GM12875 (cell line): ENCODE measurements at regions not wholly inside any gene's neighbourhood (a gene's known extent, or its start where the extent isn't known, plus 50 kb on each side); places are given as distances from the start of the nearest gene placed in this dataset.
"Not testable (repeated sequence)": the region's sequence is repeated elsewhere in the genome, so short reads cannot be mapped to it uniquely, and the experiment has no call there.

ENCODE experiments used
- H3K4me3 ChIP-seq: one replicate; pipeline ENCODE4 v1.5.1; 2011; ENCODE audit warnings: low read depth, low read length, control low read depth
- TF ChIP-seq, protein P1 (sequence below): IDR thresholded peaks from 2 replicates; pipeline ENCODE4 v1.5.1; 2011; ENCODE audit warnings: low read depth, mild to moderate bottlenecking, control low read depth, inconsistent platforms, low read length, moderate library complexity, borderline replicate concordance; ENCODE audit not compliant: insufficient read depth

DNA sequence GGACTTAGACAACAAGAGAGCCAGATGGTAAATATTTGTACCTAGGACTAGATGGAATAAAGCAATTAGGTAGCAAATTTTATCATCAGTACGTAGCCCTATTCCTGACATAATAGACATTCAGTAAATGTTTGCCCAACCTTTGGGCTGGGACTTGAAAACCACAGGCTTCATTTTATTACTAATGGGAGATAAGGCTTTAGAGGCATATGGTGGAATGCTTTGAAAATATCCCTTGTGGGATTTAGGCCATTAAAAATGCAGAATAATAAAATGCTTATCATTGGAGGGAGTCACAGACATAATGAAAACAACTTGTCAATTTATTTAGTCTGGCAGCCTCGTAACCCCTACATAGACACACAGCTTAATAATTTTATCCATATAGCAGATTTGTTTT, 296.1 kb upstream of the SPAG17 start:
- no peak overlapping the region for H3K4me3 ChIP-seq
- TF ChIP-seq, protein P1, sequence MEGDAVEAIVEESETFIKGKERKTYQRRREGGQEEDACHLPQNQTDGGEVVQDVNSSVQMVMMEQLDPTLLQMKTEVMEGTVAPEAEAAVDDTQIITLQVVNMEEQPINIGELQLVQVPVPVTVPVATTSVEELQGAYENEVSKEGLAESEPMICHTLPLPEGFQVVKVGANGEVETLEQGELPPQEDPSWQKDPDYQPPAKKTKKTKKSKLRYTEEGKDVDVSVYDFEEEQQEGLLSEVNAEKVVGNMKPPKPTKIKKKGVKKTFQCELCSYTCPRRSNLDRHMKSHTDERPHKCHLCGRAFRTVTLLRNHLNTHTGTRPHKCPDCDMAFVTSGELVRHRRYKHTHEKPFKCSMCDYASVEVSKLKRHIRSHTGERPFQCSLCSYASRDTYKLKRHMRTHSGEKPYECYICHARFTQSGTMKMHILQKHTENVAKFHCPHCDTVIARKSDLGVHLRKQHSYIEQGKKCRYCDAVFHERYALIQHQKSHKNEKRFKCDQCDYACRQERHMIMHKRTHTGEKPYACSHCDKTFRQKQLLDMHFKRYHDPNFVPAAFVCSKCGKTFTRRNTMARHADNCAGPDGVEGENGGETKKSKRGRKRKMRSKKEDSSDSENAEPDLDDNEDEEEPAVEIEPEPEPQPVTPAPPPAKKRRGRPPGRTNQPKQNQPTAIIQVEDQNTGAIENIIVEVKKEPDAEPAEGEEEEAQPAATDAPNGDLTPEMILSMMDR = no peak

DNA sequence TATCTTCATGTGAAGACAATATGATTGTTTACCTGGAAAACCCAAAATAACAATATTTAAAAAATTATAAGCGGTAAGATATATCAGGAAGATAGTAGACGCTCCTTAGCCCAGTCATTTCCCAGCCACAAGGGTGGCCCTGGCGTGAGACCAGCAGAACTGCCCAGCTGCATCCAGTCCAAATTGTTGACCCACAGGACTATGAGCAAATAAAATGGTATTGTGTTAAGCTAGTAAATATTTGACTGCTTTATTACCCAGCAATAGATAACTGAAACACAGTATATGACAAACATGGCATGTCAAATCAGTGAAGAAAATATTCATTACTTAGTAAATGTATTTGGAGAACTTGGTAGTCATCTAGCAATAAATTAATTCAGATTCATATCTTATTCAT, 294.3 kb upstream of the SPAG17 start:
- H3K4me3 ChIP-seq = no peak overlapping the region
- TF ChIP-seq, protein P1 = no peak

DNA sequence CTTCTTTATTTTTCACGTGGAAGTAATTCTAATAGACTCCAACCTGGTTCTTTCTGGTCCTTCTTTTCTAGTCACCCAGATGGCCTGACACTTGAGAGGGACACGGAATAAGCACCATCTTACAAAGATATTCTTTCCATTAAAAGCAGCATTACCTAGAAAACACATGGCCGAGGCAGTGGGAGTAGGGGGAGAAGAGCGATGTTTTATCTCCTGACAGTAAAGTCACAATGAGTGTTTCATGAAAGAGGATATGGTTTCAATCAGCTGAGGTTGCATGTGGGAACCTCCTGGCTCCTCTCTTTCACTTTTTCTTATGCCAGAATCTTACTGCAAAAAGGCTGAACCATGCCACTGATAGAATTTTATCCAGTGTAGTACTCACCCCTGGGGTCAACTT, 288.8 kb upstream of the SPAG17 start:
- H3K4me3 ChIP-seq = no peak overlapping the region
- TF ChIP-seq, protein P1 = no peak

GRCh38 chr1:118464460-118464859, 279.4 kb upstream of the SPAG17 start:
- H3K4me3 ChIP-seq = not testable (repeated sequence)

- TF ChIP-seq, protein P1 = peak; percentile 30; the same call in 1 of the 2 replicates
- H3K4me3 ChIP-seq = no peak overlapping the region
These were observed 276.1 kb upstream of the SPAG17 start for GRCh38 chr1:118461154-118461553.

DNA sequence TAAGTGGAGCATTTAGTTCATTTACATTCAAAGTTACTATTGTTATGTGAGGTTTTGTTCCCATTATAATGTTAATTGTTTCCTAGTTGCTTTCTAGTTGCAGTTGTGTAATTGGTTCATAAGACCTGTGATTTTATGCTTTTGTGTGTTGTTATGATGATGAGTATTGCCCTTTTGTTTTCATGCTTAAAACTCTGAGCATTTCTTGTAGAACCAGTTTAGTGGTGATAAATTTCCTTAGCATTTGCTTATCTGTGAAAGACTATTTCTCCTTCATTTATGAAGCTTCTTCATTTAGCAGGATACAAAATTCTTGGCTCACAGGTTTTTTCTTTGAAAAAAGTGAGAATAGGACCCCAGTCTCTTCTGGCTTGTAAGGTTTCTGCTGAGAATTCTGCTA, 274.8 kb upstream of the SPAG17 start:
- TF ChIP-seq, protein P1 = no peak
- H3K4me3 ChIP-seq = no peak overlapping the region

GRCh38 chr1:118453856-118454255, 268.8 kb upstream of the SPAG17 start:
- H3K4me3 ChIP-seq = not testable (repeated sequence)

GRCh38 chr1:118445156-118445555, 260.1 kb upstream of the SPAG17 start:
- TF ChIP-seq, protein P1 = no peak
- H3K4me3 ChIP-seq = no peak overlapping the region

DNA sequence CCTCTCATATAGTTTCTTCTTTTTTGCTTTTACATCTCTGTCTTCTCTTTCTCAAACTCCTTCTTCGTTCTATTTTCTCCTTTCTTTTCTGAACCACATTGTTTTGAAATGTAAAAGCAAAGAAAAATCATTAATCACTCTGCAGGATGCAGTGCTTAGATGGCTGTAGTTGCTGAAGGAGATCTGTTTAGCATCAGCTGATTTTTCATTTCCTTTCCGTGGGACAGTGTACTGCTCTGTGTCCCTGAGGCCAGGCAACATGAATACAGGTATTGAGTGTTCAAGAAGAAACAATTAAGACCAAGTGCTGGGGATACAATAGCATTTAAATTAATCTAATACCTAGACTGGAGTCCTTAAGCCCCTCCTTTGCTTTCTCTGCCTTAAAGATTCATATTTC, 257.2 kb upstream of the SPAG17 start:
- TF ChIP-seq, protein P1 = no peak
- H3K4me3 ChIP-seq = no peak overlapping the region
